CD4-positive, alpha-beta T cell (primary cell): ENCODE measurements at regions not wholly inside any gene's neighbourhood (a gene's known extent, or its start where the extent isn't known, plus 50 kb on each side); places are given as distances from the start of the nearest gene placed in this dataset.

Experiments used
- ATAC-seq: fragments of 200-7000 bp; cut with Tn5 transposase; one replicate; pipeline ENCODE4 v1.10.0; 2022; ENCODE audit warnings: mild to moderate bottlenecking; ENCODE audit not compliant: poor library complexity
- CTCF ChIA-PET: fragments of 350-600 bp; sonication (Branson Sonifier 250); formaldehyde crosslinking; loops from one replicate; lab custom pipeline; 2021; ENCODE audit warnings: antibody characterized with exemption, inconsistent platforms; lab: Charles Lee
- POLR2A ChIA-PET: fragments of 350-600 bp; sonication (Branson Sonifier 250); formaldehyde crosslinking; loops from one replicate; lab custom pipeline; 2021; ENCODE audit warnings: antibody characterized with exemption, inconsistent platforms; lab: Charles Lee
- DNase-seq, 14 experiments: peaks; one replicate each; pipeline ENCODE4 v3.0.0-alpha.2; 2013 to 2020; ENCODE audit warnings: mixed read lengths in 2 of 14
- H3K27ac ChIP-seq, 2 donors: one replicate each; pipeline versions ENCODE4 v1.5.1 to v1.7.0; 2013; ENCODE audit warnings: low read length in 2 of 2, low read depth in 1 of 2, mild to moderate bottlenecking in 1 of 2
- H3K27me3 ChIP-seq, 2 experiments: 1 replicate in 1 of 2; 2 replicates in 1 of 2; pipeline versions ENCODE4 v1.6.1 to v1.7.0; 2013; ENCODE audit warnings: low read length in 2 of 2, control low read depth in 1 of 2, mild to moderate bottlenecking in 1 of 2, moderate library complexity in 1 of 2; ENCODE audit not compliant: insufficient read depth in 2 of 2, control insufficient read depth in 1 of 2
- H3K36me3 ChIP-seq: one replicate; pipeline ENCODE4 v1.6.1; 2013; ENCODE audit warnings: low read length, control low read depth; ENCODE audit not compliant: insufficient read depth
- H3K4me1 ChIP-seq: one replicate; pipeline ENCODE4 v1.6.1; 2013; ENCODE audit warnings: low read length, control low read depth; ENCODE audit not compliant: insufficient read depth
- H3K4me3 ChIP-seq: one replicate; pipeline ENCODE4 v1.5.1; 2013; ENCODE audit warnings: mild to moderate bottlenecking, low read length, moderate library complexity
- H3K9me3 ChIP-seq, 2 experiments: 1 replicate in 1 of 2; 2 replicates in 1 of 2; pipeline versions ENCODE4 v1.6.1 to v1.7.0; 2013; ENCODE audit warnings: low read length in 2 of 2, mild to moderate bottlenecking in 2 of 2, control low read depth in 1 of 2, moderate library complexity in 1 of 2; ENCODE audit not compliant: control insufficient read depth in 1 of 2, insufficient read depth in 1 of 2
- H3K27ac Mint-ChIP-seq: one replicate; pipeline ENCODE4 v1.8.0; 2020; ENCODE audit warnings: mixed read lengths
- H3K27me3 Mint-ChIP-seq: one replicate; pipeline ENCODE4 v1.8.0; 2021; ENCODE audit warnings: mixed read lengths
- H3K36me3 Mint-ChIP-seq: one replicate; pipeline ENCODE4 v1.8.0; 2021; ENCODE audit warnings: low read depth, mixed read lengths
- H3K4me1 Mint-ChIP-seq: one replicate; pipeline ENCODE4 v1.8.0; 2021; ENCODE audit warnings: low read depth, mixed read lengths
- H3K4me3 Mint-ChIP-seq: one replicate; pipeline ENCODE4 v1.8.0; 2020; ENCODE audit warnings: mild to moderate bottlenecking, mixed read lengths
- H3K9me3 Mint-ChIP-seq: one replicate; pipeline ENCODE4 v1.8.0; 2020; ENCODE audit warnings: mixed read lengths
- intact Hi-C, 2 experiments: fragments of 100-400 bp; cut with DNase I in 1 of 2; cut with micrococcal nuclease in 1 of 2; formaldehyde crosslinking; loops; one replicate each; pipeline versions ENCODE4 v1.15.1 to v1.9.0; 2023 to 2025; cut with DNase I, micrococcal nuclease
- TF ChIP-seq, protein P1 (sequence below): fragments of 200-600 bp; IDR thresholded peaks from one replicate; pipeline ENCODE4 v1.8.0; 2022; ENCODE audit warnings: antibody characterized with exemption, mild to moderate bottlenecking

DNA sequence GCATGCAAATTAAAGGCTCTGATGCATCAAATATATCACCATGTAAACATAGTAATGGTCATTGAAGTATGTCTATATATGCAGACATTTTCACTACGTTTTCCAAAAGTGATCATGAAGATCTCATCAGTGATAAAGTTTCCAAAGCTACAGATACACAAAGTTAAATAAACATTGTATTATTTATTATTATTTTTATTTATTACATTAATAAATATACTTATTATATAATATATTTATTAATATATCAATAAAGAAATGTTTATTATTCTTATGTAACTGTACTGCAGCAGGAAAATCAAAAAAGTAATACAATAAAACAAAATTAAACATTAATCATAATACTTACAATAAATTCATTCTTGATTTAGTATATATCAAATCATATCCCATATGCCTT, 791.2 kb downstream of the GBE1 start:
- TF ChIP-seq, protein P1, sequence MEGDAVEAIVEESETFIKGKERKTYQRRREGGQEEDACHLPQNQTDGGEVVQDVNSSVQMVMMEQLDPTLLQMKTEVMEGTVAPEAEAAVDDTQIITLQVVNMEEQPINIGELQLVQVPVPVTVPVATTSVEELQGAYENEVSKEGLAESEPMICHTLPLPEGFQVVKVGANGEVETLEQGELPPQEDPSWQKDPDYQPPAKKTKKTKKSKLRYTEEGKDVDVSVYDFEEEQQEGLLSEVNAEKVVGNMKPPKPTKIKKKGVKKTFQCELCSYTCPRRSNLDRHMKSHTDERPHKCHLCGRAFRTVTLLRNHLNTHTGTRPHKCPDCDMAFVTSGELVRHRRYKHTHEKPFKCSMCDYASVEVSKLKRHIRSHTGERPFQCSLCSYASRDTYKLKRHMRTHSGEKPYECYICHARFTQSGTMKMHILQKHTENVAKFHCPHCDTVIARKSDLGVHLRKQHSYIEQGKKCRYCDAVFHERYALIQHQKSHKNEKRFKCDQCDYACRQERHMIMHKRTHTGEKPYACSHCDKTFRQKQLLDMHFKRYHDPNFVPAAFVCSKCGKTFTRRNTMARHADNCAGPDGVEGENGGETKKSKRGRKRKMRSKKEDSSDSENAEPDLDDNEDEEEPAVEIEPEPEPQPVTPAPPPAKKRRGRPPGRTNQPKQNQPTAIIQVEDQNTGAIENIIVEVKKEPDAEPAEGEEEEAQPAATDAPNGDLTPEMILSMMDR, result no peak
- DNase-seq (no peak), ATAC-seq (no peak)
- H3K36me3 Mint-ChIP-seq, result no peaks in the 10 kb centered on the region
- peaks cover 7% of the 10 kb centered on the region for H3K9me3 Mint-ChIP-seq
- Histone ChIP-seq H3K27me3 (no peaks in the 10 kb centered on the region), H3K9me3 (peaks cover 0 to 5% of the 10 kb centered on the region in 2 experiments), H3K4me3 (no peak overlapping the region), H3K36me3 (no peaks in the 10 kb centered on the region), H3K4me1 (no peaks in the 10 kb centered on the region), H3K27ac (no peak overlapping the region)
- H3K27ac Mint-ChIP-seq, result no peak overlapping the region
- ChIA-PET CTCF (no interaction called here), POLR2A (no interaction called here)
- H3K27me3 Mint-ChIP-seq, result no peaks in the 10 kb centered on the region
- no peak overlapping the region for H3K4me3 Mint-ChIP-seq
- H3K4me1 Mint-ChIP-seq, result no peaks in the 10 kb centered on the region
- intact Hi-C loops, result no loop called here

DNA sequence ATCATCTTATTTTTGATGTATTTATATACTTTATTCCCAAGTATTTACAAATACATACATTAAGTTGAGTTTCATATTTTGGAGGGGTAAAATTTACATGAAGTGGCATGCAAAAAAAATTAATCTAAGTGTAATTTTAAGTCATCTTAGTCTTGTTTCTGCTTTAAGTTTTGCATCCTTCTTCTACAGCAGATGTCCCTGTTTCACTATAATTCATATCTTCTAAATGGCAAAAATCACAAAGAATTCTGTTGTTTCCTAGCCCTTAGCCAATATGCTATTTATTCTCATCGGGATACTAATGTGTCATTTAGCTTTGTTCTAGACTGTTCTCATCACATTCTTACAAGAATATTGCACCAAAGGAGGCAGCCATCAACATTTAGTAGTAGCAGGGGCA, 831.9 kb downstream of the GBE1 start:
- H3K27me3 Mint-ChIP-seq, result no peaks in the 10 kb centered on the region
- intact Hi-C loops, result no loop called here

DNA sequence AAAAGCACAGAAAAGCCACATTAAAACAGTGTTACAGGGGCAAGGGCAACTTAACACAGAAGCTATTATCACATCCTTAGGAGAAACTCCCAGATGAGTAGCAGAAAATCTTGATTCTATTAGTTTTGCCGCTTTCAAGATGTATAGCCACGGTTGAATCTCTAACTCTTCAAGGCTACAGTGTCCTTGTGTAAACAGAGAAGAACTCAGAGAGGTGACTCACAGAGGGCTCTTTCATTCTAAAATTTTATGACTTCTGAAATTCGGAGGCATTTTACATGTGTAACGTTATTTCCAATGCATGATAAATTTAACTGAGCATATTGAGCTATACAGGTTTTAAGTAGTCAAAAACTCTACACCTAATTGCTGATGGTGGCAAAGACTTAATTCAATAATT, 846.6 kb downstream of the GBE1 start:
- Histone ChIP-seq H3K4me3 (no peak overlapping the region), H3K4me1 (no peaks in the 10 kb centered on the region), H3K36me3 (no peaks in the 10 kb centered on the region), H3K27me3 (no peaks in the 10 kb centered on the region), H3K9me3 (no peaks in the 10 kb centered on the region), H3K27ac (no peak overlapping the region)
- H3K9me3 Mint-ChIP-seq, result no peaks in the 10 kb centered on the region
- TF ChIP-seq, protein P1, result no peak
- H3K27me3 Mint-ChIP-seq, result no peaks in the 10 kb centered on the region
- H3K27ac Mint-ChIP-seq, result no peak overlapping the region
- no peaks in the 10 kb centered on the region for H3K4me1 Mint-ChIP-seq
- DNase-seq (no peak), ATAC-seq (no peak)
- intact Hi-C loops, result no loop called here
- POLR2A ChIA-PET, result no interaction called here
- H3K4me3 Mint-ChIP-seq, result no peak overlapping the region
- H3K36me3 Mint-ChIP-seq, result no peaks in the 10 kb centered on the region
- CTCF ChIA-PET, result no interaction called here

More for the DNA sequence above, 831.9 kb downstream of the GBE1 start:
- peaks cover 0 to 14% of the 10 kb centered on the region in 2 experiments for H3K9me3 ChIP-seq
- H3K9me3 Mint-ChIP-seq, result peaks cover 12% of the 10 kb centered on the region
- no peaks in the 10 kb centered on the region for H3K36me3 ChIP-seq
- ChIA-PET POLR2A (no interaction called here), CTCF (no interaction called here)
- H3K27ac Mint-ChIP-seq, result no peak overlapping the region
- H3K4me1 ChIP-seq, result no peaks in the 10 kb centered on the region
- TF ChIP-seq, protein P1, result no peak
- H3K36me3 Mint-ChIP-seq, result no peaks in the 10 kb centered on the region
- no peak for DNase-seq
- no peak for ATAC-seq
- H3K4me3 Mint-ChIP-seq, result no peak overlapping the region
- H3K27ac ChIP-seq, result no peak overlapping the region
- H3K27me3 ChIP-seq, result no peaks in the 10 kb centered on the region
- no peaks in the 10 kb centered on the region for H3K4me1 Mint-ChIP-seq
- no peak overlapping the region for H3K4me3 ChIP-seq
